ENCODE measurements at regions not wholly inside any gene's neighbourhood (a gene's known extent, or its start where the extent isn't known, plus 50 kb on each side); places are given as distances from the start of the nearest gene placed in this dataset.

DNA sequence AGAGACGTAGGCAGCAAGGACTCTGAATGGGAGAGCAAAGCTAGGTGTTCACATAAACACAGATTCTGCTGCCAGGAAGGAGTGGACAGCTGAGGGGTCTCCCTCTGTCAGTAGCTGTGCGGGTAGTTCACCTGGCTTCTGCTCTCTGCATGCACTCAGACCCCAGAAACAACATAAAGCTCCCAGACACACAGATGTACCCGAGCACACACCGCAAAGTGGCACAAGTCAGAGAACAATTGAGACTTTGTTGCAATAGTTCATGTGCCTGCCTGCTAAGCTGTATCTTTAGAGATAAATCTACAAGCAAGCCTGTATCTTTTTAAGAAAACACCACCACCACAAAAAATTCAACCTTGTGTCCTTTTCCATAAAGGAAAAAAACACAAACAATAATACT, 420.0 kb upstream of the ST6GAL2 start:
- DNase-seq (ENCODE audit: low read depth): no peak

DNA sequence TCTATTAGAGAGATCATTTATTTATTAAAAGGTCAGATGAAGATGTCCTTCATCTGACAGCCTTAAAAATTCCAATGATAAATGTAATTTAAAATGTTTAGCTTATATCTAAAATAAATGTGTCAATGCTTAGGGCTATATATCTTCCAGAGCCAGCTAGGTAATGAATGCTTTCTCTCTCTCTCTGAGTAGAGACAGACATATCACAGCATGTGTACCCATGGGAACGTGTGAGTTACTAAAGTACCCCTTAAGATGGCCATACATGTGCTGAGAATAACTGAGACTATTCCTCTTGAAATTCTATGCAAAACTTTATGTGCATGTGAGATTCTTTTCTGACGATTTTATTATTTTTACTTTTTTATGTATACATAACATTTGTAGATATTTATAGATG, 420.9 kb upstream of the ST6GAL2 start:
- DNase-seq (ENCODE audit: low read depth): no peak

DNA sequence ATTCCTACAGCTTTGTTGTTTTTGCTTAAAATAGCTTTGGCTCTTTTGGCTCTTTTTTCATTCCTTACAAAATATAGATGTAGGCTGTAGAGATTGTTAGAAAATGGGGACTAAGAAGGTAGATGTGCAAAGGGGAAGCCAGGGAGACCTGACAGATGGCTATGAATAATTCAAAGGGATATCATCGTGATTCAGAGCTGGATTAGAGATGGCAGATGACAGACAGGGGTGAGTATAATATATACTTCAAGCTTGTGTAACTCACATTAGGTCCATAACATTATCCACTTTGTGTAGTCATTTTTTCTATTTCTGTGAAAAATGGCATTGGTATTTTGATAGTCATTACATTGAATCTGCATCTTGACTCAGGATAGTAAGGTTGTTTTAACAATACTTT, 422.9 kb upstream of the ST6GAL2 start:
- no peak for DNase-seq (ENCODE audit: low read depth)

DNA sequence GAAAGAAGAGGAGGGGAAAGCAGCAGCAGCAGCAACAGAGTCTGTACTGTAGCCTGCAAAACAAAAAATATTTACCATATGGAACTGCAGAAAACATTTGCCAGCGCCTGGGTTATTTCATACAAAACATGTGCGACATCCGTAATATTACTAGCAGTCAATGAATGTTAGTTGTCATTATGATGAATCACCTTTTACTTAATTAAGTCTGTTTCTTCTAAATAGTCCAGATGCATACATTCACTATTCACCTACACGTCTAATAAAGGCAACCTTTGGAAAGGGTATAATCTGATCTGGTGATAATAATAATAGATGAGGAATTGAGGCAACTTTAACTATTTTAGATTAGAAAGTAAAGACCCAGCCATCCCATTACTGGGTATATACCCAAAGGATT, 426.3 kb upstream of the ST6GAL2 start:
- DNase-seq (ENCODE audit: low read depth): no peak

DNA sequence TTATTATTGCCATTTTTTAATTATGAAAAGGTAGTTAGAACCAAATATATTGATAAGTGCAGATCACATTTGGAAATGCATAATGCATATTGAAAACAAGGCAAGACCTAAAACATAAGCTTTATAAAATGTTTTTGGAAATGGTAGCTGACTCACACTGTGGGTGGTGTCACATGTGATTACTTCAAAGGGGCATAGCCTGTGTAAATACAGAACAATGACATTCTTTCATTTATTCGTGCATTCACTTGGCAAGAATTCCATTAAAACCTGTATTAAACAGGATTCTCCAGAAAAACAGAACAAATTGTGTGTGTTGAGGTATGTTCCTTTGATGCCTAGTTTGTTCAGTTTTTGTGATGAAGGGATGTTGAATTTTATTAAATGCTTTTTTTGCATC, 427.3 kb upstream of the ST6GAL2 start:
- no peak for DNase-seq (ENCODE audit: low read depth)

DNA sequence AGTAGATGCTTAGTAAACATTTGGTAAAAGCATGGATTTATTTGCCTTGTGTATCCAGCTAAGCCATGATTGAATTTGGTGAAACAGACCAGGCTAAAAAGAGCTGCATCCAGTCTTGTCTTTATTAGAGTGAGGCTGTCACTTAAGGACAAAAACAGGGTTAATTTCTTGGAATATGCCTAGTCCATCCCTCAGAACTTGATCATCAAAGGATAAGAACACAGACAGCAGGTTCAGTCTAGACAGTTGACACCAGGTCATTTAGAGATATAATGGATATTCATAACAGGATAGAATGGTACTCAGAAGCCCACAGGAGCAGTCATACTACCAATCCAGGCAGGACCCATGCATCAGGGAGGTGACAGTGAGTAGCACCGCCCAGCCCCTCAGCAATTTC, 434.9 kb upstream of the ST6GAL2 start:
- no peak for DNase-seq (ENCODE audit: low read depth)

DNA sequence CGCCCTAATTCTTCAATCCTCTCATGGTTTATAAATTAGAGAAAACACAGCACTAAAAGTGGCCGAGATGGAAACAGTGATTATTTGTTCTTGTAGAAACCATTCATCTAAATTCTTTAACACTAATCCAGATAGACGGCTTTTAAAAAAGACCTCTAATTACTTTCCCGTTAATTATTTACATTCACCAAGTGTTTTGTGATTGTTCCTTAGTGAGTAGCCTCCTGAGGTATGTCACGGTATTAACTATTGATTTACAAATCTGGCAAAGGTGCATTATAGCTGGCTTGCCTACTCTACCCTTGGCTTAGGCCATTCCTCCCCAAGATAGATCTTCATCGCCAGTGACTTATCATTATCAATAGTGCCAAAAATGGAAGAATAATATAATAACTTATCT, 436.4 kb upstream of the ST6GAL2 start:
- no peak for DNase-seq (ENCODE audit: low read depth)

DNA sequence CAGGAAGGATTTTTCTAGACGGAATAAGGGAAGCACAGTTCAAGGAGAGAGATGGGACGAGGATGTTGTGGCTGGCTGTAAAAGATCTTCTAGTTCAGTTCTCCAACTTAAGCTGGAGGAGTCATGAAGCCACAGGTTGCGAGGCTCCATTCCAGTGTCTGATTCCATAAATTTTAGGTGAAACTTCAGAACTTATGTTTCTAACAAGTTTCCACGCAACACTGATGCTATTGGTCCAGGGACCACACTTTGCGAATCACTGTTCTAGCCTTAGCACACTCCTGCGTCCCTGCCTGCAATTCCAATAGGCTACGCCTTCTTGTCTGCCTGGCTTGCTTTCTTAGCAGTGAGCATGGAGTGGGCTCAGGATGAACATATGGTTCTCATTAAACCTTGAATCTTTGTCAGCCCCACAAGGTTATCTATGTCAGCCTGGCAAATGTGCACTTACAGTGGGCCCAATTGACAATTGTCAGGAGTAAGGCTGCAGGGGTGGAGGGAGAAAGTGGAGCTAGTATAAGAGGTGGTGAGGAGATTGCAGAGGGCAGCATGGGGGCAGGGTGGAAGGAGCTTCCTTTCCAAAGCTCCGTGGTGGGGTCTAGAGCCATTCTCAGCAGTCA, 438.1 kb upstream of the ST6GAL2 start:
- no peak for DNase-seq (ENCODE audit: low read depth)

DNA sequence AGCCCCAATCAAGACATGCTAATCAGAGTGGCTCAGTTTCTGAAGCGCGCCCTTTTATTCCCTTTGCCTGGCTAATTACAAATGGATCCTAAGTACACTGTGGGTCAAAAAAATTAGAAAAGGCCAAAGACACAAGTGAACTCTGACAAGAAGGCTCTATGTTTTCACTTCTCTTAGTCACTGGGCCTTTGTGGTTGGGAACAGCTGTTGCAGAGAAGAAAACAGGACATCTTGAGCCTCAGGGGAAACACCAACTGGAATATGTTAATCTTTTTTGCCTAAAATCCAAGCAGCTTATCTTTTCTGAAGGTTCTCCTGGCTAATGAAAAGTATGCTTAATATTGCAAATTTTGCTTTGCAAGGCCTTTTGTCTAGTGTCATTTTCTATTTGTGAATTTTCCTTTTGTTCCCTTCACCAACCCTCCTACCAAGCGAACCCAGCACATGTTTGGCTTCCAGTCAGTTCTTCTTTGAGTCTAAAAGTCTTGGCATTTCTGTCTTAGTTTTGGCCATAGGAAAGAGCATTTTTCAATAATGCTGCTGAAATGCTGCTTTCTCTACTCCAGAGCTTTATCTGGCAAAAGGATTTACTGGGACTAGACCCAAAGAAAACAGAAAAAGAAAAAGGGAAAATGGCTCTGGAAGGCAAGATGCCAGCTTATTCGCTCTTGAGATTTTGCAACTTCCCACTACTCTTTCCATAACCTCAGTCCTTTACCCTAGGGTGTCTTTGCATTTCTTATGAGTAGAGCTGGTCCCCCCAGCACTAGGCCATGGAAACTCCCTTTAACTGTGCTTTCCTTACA, 440.2 kb upstream of the ST6GAL2 start:
- no peak for DNase-seq (ENCODE audit: low read depth)

DNA sequence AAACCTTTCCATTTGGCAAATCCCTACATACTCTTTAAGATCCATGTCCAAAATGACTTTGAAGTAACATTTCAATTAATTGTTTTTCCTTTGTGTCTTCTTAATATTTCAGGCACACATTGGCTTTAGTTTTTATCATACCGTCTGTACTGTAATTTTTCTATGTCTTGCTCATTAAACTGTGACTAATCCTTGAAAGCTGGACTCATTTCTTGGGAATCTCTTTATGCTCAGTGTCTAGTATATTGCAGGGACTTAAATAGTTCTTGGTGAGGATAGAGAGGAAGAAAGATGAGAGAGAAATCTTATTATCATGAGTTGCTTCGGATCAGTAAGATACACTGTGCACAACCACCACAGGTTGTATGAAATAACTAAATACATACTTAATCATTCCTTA, 448.3 kb upstream of the ST6GAL2 start:
- no peak for DNase-seq (ENCODE audit: low read depth)

DNA sequence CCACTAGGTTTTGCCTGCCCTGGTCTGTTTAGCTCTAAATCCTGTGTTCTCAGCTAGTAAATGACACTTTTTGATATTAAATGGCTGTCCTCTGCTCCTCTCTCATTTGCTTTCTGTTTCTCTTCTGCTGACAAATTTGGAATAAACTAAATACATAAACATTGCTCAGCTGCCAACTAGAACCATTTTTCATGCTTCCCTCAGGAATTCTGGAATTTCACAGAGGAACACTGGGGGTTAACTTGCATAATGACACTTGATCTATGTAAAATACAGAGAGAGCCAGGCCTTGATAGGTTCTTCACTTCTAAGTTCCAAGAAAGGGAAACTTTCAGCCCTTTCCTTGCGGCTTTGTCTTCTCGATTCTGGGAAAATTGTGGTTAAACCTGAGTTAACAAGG, 450.6 kb upstream of the ST6GAL2 start:
- DNase-seq (ENCODE audit: low read depth): no peak

DNA sequence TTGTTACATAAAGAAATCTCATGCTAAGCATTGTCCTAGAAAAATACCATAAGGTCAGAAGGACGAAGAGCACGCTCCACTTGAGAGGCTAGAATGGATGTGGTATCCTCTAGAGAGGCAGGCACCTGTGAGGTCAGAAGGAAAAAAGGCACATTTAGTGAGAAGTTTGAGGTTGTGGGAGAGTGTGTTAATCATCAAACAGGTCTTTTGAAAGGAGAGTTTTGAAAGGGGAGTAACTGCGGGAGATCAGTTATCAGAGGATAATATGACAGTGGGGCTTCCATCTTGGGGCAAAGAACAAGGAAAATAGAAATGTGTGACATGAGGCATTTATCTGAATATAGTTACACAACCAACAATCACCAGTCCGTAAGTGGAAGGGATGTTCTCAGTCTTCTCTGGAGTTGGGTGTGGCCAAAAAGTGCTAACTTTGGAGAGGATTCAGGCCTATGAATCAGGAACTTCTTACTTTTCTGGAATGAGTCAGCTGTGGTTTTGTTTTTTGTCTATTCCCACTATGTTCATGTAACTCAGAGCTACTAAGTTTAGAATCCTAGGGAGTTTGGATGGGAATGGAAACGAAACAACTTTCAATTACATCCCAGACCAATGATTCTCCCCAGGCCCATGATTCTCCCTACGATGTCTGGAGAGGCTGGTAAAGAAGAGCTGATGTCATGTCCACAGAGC, 451.4 kb upstream of the ST6GAL2 start:
- DNase-seq (ENCODE audit: low read depth): peak; percentile 67

DNA sequence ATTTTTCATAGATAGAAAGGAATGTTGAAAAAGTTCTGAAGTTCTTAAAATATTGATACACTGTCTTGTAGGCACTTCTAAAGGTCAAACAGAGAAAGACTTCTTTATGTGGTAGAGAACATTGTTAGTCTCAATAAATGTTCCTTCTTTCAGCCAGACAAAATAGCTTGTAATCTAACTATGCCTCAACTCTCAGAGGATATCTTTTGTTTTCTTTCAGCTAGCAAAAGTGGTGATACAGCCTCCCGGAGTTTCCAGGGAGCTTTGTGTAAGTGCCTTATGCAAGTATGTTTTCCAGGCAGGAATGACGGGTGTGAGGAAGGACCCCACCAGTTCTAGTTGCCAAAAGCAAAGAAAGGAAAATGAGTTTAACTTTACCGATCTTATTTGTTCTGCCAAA, 452.1 kb upstream of the ST6GAL2 start:
- no peak for DNase-seq (ENCODE audit: low read depth)

DNA sequence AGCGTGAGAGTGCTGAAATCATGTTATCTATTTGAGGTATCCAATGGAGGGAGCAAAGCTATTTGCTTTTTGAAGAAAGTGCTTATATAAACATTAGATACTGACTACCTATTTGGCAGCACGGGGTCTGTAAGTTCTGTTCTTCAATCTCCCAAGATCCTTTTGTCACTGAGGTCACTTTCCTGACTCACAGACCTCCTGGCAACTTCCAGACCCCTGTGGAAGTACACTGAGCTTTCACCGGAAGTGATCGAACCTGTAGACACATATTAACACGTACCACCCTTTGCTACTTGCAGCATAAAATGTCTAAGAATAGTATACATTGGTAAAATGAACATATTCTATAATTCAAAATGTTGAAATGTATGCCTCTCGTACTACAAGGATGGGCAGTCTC, 452.6 kb upstream of the ST6GAL2 start:
- no peak for DNase-seq (ENCODE audit: low read depth)

DNA sequence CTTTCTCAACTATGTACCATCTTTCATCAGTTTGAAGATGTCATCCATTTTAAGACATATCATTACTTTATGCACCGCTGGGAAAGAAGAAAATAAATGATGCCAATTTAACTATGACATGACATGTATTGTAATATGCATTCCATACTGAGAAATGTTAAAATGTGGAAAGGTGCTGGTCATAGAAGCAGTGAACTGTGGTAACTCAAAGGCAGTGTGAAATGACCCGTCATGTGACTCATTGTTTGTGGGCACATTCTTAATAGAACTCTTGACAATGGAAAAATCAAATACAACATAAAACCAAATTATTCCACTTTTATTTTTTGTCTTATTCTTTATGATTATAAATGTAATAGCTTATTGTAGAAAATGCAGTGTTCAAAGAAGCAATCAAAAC, 455.0 kb upstream of the ST6GAL2 start:
- no peak for DNase-seq (ENCODE audit: low read depth)

DNA sequence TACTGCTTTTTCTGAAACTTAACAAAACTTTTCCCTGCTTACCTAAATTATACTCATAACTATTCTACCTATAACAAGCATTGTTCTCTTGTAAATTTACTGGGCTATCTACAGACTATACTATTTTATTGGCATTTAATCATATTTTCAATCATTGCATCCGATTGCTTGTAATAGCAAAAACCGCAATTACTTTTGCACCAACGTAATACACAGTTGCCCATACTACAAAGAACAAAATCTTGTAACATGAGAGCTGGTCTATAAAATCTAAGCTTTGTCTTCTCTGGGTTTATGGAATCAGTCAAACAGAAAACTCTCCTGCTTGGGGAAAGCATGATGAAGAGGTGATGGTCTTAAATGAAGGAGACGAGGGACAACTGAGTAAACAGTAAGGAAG, 463.4 kb upstream of the ST6GAL2 start:
- DNase-seq (ENCODE audit: low read depth): no peak

DNA sequence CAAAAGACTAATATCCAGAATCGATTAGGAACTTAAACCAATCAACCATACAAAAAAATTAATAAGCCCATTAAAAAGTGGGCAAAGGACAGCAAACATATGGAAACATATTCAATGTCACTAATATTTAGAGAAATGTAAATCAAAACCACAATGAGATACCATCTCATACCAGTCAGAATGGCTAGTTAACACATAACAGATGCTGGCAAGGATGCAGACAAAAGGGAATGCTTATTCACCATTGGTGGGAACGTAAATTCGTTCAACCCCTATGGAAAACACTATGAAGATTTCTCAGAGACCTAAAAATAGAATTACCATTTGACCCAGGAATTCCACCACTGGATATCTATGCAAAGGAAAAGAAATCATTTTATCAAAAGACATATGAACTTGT, 468.2 kb upstream of the ST6GAL2 start:
- DNase-seq (ENCODE audit: low read depth): no peak

DNA sequence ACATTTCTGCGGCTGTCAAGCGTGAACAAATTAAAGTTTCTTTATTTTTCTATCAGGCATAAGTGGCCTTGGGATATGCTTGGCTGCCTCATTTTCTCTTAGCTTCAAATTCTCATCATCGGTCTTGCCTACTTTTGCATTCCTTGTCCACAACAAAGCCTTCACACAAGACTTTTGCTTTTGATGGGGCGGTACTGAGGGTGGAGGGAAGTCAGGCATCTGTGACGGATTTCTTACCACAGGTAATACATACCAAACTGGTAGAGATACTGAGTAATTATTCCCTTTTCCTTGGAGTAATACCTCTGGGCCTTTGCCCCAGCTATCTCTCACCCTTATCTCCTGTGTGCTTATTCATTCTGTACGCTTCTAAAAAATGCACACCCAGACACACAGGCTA, 468.3 kb upstream of the RGPD4 start:
- no peak for DNase-seq (ENCODE audit: low read depth)

DNA sequence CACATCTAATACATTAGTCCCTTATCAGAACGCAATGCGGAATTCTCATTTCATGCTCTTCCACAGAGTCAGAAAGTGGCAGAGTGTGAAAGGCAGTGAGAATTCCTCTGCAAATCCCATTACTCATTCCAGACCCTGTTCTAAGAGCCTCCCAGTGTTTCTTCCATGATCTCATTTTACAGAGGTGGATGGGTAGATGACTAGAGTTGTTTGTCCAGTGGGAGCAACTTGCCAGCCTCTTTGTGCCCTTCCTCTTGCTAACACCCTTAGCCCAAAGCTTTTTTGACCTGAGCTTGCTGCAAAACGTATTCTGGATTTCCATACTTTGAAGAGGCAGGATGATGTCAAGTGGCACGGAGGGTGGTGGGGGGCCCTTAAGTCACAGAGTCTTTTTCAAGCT, 467.7 kb upstream of the RGPD4 start:
- DNase-seq (ENCODE audit: low read depth): no peak

DNA sequence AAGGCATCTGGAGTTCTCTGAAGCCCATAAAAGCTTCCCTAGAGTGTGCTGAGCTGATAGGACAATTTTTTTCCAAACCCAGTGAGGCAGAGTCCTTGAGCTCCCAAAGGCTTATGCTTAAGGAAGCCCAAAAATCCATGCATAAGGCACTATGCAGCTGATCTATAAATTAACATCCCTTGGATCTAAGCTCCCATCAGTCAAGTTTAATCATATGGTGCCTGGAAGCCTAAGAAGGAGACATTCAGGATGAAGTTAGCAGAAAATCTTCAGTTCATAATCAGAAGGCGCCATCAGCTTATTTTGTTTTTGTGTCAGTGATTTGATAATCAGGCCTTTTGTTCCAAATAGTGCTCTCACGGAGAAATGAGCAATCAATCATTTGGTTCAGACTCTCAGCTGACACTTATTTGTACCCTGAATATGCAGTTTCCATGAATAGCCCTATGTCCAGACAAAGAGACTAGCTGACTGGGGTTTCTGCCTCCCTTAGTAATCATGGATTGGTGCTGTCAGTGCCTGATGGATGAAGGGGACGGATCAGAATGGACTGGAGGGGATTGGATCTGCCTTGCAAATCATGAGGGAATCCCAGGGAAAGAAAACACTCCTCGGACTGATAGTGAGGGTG, 464.8 kb upstream of the RGPD4 start:
- no peak for DNase-seq (ENCODE audit: low read depth)

DNA sequence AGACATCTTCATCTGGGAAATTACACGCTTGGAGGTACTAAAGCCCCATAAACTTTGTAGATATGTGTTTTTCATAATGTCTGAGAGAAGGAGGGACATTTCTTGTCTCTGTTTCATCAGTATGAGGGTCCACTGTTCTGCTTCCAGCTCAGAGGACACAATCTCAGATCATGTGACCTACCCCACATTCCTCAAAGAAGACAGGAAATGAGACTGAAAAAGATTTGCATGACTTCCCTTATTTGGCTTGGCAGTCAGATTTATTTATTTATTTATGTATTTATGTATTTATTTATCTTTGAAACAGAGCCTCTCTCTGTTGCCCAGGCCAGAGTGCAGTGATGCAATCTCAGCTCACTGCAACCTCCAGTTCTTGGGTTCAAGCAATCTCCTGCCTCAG, 463.7 kb upstream of the RGPD4 start:
- DNase-seq (ENCODE audit: low read depth): no peak

DNA sequence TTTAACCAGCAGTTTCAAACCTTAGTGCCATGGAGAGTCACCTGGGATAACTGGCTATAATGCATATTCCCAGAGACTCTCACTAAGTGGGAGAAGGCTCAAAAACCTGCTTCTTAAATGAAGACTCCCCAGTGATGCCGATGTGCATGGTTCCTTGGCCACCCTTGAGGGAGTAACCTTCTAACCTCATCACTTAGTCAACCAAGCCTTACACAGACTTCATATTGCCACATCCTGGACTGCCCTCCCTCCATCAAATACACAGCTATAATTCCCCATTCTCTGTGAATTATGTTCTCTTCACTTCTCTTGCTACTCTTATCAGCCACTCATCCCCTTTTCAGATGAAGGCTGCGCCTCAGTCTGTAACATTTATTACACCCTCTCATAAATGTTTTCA, 462.9 kb upstream of the RGPD4 start:
- DNase-seq (ENCODE audit: low read depth): no peak

Measured in HT1080 (cell line).